GM19468 (cell line): ENCODE measurements at regions not wholly inside any gene's neighbourhood (a gene's known extent, or its start where the extent isn't known, plus 50 kb on each side); places are given as distances from the start of the nearest gene placed in this dataset.
"Not testable (repeated sequence)": the region's sequence is repeated elsewhere in the genome, so short reads cannot be mapped to it uniquely, and the experiment has no call there.

Experiments
- ATAC-seq: cut with Tn5 transposase; IDR thresholded peaks from one replicate; pipeline ENCODE4 v1.9.1; 2021; ENCODE audit warnings: mild to moderate bottlenecking, moderate library complexity, moderate number of reproducible peaks; ENCODE audit not compliant: unreplicated experiment; ENCODE audit errors: extremely low read depth

- ATAC-seq, result no peak
Measured at GRCh38 chr18:33830213-33830612, 252.2 kb downstream of the ASXL3 start.

- ATAC-seq, result no peak
Measured at GRCh38 chr18:33828949-33829348, 250.9 kb downstream of the ASXL3 start.

DNA sequence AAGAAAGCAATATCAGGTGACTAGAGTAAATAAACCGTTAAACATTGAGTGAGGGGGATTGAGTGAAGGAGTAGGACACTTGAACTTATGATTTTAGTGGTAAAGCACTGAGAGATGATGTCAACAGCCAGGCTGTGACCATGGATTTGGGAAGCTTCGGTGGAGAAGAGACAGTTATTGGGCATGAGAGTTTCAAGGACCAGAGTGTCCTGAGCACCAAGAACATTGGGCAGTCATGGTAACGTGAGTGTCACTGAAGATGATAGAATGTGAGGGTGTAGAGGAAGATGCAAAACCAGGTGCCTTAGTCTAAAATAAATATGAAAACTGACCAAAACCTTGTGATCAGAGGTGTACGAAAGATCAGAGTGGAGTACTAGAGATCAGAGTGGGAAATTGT is 248.1 kb downstream of the ASXL3 start:
- no peak for ATAC-seq

- no peak for ATAC-seq
Measured at GRCh38 chr18:33821503-33821902, 243.5 kb downstream of the ASXL3 start.

- ATAC-seq, result no peak
Measured at GRCh38 chr18:33820517-33821371, 242.7 kb downstream of the ASXL3 start.

- not testable (repeated sequence) for ATAC-seq
Measured at GRCh38 chr18:33819692-33820343, 241.8 kb downstream of the ASXL3 start.

DNA sequence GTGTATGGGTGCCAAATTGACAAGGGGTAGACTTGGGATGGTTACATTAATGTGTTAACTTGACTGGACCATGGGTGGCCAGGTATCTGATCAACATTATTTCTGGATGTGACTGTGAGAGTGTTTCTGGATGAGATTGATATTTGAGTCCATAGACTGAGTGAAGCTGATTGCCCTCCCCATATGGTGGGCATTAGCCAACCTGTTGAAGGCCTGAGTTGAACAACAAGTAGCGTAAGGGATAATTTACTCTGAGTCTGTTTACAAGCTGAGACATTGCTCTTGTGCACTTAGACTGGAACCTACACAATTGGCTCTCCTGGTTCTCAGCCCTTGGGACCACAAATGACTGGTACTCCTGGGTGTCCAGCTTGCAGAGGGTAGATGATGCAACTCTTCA is 240.1 kb downstream of the ASXL3 start:
- ATAC-seq, result no peak

- ATAC-seq, result no peak
Measured at GRCh38 chr18:33817096-33817495, 239.1 kb downstream of the ASXL3 start.

DNA sequence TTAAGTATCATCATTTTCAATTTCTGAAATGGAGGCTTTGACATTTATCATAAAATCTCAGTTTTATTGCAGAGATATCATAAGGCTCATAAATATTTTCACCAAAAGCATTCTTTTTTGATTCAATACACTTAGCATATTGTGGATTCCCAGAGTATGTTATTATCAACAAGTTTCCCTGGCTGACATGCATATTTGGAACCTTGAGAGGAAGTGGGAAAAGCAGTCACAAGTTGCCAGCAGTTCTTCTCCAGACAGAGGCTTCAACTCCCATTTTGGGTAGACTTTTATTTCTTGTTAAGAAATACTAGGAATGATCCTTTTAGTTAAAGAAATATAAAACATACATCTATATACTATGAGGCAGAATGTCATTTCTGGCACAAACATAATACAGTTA is 236.5 kb downstream of the ASXL3 start:
- ATAC-seq, result no peak

DNA sequence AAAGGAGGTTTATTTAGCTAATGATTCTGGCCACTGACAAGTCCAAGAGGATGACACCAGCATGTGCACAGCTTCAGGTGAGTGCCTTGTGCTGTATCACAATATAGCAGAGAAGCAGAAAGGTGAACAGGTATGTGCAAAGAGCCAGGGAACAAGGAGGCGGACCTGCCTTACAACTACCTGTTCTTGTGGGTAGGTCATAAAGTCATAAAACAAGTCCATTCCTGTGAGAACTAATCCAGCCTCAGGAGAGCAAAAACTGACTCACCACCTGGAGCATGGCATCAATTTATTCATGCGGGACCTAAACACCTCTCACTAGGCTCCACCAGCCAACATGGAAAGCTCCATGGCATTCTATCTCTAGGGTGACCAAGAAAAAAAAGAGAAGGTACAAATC is 234.2 kb downstream of the ASXL3 start:
- no peak for ATAC-seq

- ATAC-seq, result no peak
Measured at GRCh38 chr18:33805592-33805991, 227.6 kb downstream of the ASXL3 start.

DNA sequence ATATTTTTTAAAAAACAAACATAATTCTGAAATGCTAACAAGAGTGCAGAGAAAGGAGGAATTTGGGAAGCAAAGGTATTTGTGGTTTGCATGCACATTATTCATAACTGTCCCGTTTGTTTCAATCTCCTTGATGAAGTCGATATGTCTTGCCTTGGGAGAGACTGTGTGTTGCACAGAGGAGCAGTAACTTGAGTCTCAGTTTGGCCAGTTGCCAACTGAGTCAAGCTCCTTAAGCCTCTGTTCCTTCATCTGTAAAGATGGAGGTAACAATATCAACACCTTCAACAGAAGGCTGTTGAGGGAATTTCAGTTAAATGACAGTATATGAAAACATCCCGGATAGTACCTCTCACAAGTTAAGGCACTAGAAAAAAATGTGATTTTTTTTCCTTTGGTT is 226.2 kb downstream of the ASXL3 start:
- no peak for ATAC-seq

GRCh38 chr18:33803636-33804035 is 225.6 kb downstream of the ASXL3 start:
- no peak for ATAC-seq

- ATAC-seq, result no peak
Measured at GRCh38 chr18:33802955-33803354, 224.9 kb downstream of the ASXL3 start.
